ENCODE measurements at regions not wholly inside any gene's neighbourhood (a gene's known extent, or its start where the extent isn't known, plus 50 kb on each side); places are given as distances from the start of the nearest gene placed in this dataset.

DNA sequence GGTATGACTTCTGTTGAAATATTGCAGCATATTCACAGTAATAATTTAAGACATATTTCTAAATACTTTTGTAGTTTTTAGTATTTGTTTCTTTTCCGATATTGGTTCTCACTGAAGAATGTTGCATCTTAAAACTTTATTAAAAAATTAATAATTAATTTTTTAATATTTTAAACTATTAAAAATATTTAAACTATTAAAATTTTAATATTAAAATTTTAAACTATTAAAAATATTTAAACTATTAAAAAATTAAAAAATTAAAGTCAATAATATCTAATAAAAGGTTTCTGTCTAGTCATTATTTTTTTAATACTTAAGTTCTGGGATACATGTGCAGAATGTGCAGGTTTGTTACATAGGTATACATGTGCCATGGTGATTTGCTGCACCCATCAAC, 149.3 kb upstream of the CCNH start:
- Histone ChIP-seq H3K4me3 (no peak overlapping the region), H3K27me3 (no peaks in the 10 kb centered on the region), H3K4me1 (no peaks in the 10 kb centered on the region), H3K36me3 (no peaks in the 10 kb centered on the region), H3K27ac (no peak overlapping the region), H3K9me3 (no peaks in the 10 kb centered on the region)
- TF ChIP-seq, protein P1, sequence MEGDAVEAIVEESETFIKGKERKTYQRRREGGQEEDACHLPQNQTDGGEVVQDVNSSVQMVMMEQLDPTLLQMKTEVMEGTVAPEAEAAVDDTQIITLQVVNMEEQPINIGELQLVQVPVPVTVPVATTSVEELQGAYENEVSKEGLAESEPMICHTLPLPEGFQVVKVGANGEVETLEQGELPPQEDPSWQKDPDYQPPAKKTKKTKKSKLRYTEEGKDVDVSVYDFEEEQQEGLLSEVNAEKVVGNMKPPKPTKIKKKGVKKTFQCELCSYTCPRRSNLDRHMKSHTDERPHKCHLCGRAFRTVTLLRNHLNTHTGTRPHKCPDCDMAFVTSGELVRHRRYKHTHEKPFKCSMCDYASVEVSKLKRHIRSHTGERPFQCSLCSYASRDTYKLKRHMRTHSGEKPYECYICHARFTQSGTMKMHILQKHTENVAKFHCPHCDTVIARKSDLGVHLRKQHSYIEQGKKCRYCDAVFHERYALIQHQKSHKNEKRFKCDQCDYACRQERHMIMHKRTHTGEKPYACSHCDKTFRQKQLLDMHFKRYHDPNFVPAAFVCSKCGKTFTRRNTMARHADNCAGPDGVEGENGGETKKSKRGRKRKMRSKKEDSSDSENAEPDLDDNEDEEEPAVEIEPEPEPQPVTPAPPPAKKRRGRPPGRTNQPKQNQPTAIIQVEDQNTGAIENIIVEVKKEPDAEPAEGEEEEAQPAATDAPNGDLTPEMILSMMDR (IDR thresholded peaks at IDR 0.05): no peak
- intact Hi-C loops (cut with DNase I): no loop called here
- ATAC-seq: no peak
- no peak for DNase-seq

DNA sequence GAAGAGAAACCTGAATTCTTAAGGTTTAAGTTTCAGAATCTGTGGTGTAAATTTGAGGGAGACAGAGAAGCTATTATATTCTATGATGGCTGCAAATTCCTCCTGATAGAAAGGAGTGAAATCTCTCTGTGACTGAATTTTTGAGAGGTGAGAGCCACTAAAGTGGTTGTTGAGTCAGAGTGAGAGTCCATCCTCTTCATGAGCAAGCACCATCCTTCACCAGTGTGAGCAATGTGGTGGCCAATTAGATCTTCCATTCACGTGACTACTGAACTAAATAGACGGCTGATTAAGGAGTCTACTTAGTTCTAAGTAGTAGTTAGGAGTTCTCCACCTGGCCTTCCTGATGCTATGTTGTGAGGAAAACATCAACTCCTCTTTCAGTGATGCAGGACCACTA, 147.8 kb upstream of the CCNH start:
- Histone ChIP-seq H3K4me3 (no peak overlapping the region), H3K36me3 (no peaks in the 10 kb centered on the region), H3K27me3 (no peaks in the 10 kb centered on the region), H3K27ac (no peak overlapping the region), H3K4me1 (no peaks in the 10 kb centered on the region), H3K9me3 (no peaks in the 10 kb centered on the region)
- DNase-seq (no peak), ATAC-seq (no peak)
- TF ChIP-seq, protein P1 (IDR thresholded peaks at IDR 0.05): no peak
- intact Hi-C loops (cut with DNase I): no loop called here

DNA sequence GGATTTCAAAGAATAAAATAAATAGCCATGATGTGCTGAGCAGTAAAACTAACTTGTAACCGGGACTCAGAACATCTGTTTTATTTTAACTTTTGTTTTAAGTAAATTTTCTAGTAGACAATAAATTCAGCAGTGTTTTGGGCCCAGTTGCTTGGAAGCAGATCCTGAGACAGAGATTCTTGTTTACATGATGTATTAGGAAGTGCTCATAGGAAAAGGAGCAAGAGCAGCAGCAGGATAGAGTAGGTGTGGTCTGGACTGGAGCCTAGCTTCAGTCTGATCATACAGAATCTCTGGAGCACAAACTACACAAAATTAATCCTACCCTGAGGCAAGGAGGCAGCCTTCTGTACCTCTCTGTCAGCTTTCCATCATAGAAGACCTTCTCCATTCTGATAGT, 139.2 kb upstream of the CCNH start:
- intact Hi-C loops (cut with DNase I): no loop called here
- ATAC-seq: no peak
- no peak overlapping the region for H3K4me3 ChIP-seq
- H3K36me3 ChIP-seq: no peaks in the 10 kb centered on the region
- H3K9me3 ChIP-seq: peaks cover 0 to 14% of the 10 kb centered on the region in 2 donors
- TF ChIP-seq, protein P1 (IDR thresholded peaks at IDR 0.05): no peak
- H3K4me1 ChIP-seq: no peaks in the 10 kb centered on the region
- H3K27ac ChIP-seq: no peak overlapping the region
- DNase-seq: no peak
- no peaks in the 10 kb centered on the region for H3K27me3 ChIP-seq

DNA sequence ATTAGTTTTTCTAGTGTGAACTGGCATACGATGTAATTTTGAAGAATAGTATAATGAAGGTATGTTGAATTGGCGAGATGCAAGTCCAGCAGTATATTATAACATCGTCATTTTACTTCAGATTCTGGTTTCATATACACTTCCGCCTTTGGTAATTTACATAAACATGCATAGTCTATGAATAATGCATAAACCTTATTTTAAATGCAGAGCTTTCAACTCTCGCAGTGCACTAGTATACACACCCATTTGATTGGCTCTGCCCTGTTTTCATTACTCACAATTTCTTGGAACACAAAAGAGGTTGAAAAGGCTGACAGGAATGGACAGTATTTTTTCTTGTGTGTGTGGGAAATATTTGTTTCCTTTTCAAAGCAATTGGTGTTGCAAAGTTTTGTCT, 128.9 kb upstream of the CCNH start:
- ATAC-seq (no peak), DNase-seq (no peak)
- TF ChIP-seq, protein P1 (IDR thresholded peaks at IDR 0.05): no peak
- no peaks in the 10 kb centered on the region for H3K36me3 ChIP-seq
- no peak overlapping the region for H3K4me3 ChIP-seq
- H3K27ac ChIP-seq: no peak overlapping the region
- intact Hi-C loops (cut with DNase I): no loop called here
- H3K4me1 ChIP-seq: no peaks in the 10 kb centered on the region
- H3K27me3 ChIP-seq: no peaks in the 10 kb centered on the region
- H3K9me3 ChIP-seq: no peaks in the 10 kb centered on the region

DNA sequence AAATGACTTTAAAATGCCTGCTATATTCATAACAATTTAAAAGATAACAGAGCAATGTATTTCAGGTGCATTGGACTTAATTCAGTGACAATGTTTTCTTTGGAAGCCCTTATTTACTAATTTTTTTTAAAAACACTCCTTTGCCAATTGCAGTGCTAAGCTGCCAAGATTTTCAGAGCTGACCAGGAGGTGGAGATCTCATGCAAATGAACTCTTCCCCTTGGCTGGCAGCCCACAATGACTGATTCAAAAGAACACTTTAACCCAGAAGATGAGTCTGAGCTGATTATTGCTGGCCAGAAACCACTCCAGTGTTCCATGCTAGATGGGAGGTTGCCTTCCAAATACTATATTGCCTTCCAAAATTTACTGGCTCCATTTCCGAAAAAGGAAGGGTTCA, 128.3 kb upstream of the CCNH start:
- Histone ChIP-seq H3K27ac (no peak overlapping the region), H3K9me3 (no peaks in the 10 kb centered on the region), H3K4me1 (no peaks in the 10 kb centered on the region), H3K4me3 (no peak overlapping the region), H3K36me3 (no peaks in the 10 kb centered on the region), H3K27me3 (no peaks in the 10 kb centered on the region)
- DNase-seq: peak in 3 of 4 donors; percentile 39 to 81 (median 50)
- TF ChIP-seq, protein P1 (IDR thresholded peaks at IDR 0.05): no peak
- intact Hi-C loops (cut with DNase I): no loop called here
- peak; percentile 64 for ATAC-seq

All from left lung (tissue), 4 donors.